ENCODE measurements at regions not wholly inside any gene's neighbourhood (a gene's known extent, or its start where the extent isn't known, plus 50 kb on each side); places are given as distances from the start of the nearest gene placed in this dataset.

GRCh38 chr15:70327856-70328678, 230.3 kb upstream of the TLE3 start:
- DNase-seq (ENCODE audit: low read depth, low spot score) = peak; percentile 97

DNA sequence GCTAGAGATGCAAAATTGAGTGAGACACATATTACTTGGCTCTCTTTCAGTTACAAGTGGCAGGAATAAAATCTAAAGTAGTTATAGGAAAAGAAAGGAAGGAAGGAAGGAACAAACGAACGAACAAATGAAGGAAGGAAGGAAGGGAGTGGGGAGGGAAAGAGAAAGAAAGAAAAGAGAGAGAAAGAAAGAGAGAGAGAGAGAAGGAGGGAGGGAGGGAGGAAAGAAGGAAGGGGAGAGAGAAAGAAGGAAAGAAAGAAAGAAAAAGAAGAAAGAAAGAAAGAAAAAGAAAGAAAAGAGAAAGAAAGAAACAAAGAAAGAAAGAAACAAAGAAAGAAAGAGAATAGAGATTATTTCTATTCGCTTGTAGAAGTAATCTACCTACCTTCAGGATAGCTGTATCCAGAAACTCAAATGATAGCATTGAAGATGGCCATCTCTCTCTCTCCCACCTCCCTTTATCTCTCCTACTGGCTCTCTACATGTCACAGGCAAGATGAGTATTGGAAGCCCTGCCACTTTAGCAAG, 229.7 kb upstream of the TLE3 start:
- no peak for DNase-seq (ENCODE audit: low read depth, low spot score)

DNA sequence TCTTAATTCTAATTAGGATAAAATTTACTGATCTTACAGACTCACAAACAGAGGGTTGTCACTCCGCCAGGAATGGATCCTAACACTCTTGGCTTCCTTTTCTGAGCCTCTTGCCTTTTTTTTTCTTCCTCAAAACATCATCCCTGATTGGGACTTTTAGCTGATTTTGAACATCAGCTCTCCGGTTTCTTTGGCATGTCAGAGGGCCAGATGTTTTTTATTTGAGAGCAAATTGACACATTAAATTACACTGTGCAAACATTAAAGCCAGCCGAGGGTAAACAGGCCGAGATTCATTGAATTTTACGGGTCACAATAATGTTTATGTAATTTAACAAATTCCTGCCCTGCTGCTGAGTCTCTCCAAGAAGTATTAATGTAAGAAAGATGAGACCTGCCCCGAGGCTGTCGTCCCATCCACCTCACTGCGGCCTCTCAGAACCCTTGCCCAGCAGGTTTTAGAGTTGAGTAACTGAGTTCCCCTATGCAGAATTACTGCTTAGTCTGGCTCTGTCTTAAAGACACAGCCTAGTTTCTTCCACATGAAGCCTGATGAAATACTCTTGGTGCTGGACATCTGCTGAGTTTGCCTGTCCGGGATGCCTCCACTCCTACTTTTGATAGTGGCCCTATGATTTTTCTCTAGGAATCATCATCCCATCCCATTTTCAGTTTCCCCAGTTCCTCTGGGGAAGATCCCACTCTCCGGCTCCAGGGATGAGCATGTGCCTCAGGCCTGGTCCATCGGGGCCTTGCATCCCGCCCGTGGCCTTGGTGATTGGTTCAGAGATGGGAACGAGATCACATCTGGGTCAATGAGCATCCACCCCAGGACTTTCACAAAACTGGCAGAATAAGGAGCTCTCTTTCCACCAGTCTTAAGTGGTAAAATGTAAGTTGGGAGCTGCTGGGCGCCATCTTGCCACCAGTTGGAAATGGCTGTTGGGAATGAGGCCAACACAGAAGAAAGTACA, 226.6 kb upstream of the TLE3 start:
- no peak for DNase-seq (ENCODE audit: low read depth, low spot score)

DNA sequence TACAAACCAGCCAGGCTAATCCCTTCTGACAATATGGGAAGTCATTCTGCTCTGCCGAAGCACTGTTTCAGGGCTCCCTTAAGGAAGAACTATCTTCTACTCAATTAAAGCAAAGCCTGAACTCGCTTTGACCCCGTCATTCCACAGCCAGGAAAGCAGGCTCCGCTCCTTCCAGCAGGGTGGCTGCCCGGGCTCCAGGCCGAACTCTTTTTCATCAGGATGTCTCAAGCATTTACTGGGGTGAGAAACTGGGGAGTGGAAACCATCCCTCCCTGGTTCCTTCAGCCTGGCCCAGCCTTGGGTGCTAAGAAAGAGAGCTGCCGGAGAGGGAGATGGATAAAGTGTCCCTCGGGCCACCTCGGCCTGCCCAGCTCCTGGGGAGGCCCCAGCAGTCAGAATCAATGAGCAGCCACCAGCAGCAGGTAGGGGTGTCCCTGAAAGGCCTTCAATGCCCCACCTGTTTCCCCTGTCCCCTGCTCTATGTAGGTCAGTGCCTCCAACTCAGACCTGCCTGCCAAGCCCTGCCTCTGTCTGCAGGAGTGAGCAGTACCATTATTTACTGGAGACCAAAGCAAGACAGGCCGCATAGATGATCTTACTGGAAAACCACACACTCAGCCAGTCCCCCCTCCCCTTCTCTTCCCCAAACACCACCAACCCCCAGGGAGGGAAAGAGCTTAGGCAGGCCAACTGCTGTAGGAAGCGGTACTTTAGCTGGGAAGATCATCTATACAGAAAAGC, 225.6 kb upstream of the TLE3 start:
- DNase-seq (ENCODE audit: low read depth, low spot score) = peak; percentile 63

GRCh38 chr15:70322051-70322668, 224.4 kb upstream of the TLE3 start:
- DNase-seq (ENCODE audit: low read depth, low spot score) = no peak

- no peak for DNase-seq (ENCODE audit: low read depth, low spot score)
Observed at GRCh38 chr15:70321172-70321819, 223.6 kb upstream of the TLE3 start.

- no peak for DNase-seq (ENCODE audit: low read depth, low spot score)
Observed at GRCh38 chr15:70320482-70320881, 222.8 kb upstream of the TLE3 start.

GRCh38 chr15:70320077-70320476, 222.4 kb upstream of the TLE3 start:
- no peak for DNase-seq (ENCODE audit: low read depth, low spot score)

GRCh38 chr15:70319466-70319865, 221.7 kb upstream of the TLE3 start:
- DNase-seq (ENCODE audit: low read depth, low spot score) = no peak

DNA sequence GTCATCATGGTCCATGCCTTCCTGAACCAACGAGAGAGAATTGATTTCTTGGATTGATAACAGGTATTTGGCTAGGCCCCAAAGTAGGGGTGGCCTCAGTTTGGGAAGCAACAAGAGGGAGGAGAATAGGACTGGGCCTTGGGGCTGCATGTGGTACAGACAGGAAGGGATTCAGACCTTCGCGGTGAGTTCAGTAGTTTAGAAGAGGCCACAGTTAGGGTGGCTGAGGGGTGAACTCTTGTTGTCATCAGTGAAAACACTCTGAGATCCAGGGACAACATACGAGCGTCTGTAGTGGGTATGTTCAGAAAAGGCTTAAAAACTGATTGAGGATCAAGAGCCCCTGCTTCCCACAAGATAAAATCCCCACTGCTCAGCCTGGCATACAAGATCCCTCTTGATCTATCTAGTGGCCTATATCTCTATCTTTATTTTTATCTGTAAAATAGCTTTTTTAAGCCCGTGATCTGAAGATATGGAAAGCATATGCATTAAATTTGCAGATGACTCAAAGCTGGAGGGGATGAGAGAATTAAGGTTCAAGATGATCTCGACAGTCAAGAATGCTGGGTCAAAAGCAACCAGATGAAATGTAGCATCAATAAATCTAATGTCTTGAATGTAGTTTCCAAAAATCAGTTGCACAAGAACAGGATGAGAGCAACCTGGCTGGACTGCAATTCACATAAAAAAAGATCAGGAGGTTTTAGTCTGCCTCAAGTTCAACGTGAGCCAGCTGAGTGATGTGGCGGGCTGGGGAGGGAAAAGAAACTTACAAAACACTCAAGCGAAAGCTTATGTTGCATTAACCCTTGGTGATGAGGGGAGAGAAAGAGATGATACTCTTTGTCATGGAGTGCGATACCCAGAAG, 221.1 kb upstream of the TLE3 start:
- peak; percentile 11 for DNase-seq (ENCODE audit: low read depth, low spot score)

GRCh38 chr15:70316059-70316600, 218.4 kb upstream of the TLE3 start:
- no peak for DNase-seq (ENCODE audit: low read depth, low spot score)

GRCh38 chr15:70315431-70315830, 217.7 kb upstream of the TLE3 start:
- no peak for DNase-seq (ENCODE audit: low read depth, low spot score)

DNA sequence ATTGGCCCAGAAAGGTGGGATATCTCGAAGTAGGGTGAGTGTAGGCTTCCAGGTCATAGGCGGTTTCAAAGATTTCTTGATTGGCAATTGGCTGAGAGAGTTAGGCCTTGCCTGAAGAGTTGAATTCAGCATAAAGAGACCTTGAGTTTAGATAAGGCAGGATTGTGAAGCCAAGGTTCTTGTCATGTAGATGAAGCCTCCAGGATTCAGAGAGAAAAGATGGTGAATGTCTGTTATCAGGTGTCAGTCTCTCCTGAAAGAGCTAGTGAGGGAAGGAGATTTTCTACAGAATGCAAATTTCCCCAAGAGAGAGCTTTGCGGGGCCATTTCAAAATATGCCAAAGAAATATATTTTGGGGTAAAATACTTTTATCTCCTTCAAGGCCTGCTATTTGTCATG, 217.0 kb upstream of the TLE3 start:
- DNase-seq (ENCODE audit: low read depth, low spot score) = no peak

- no peak for DNase-seq (ENCODE audit: low read depth, low spot score)
Observed at GRCh38 chr15:70314018-70314354, 216.3 kb upstream of the TLE3 start.

DNA sequence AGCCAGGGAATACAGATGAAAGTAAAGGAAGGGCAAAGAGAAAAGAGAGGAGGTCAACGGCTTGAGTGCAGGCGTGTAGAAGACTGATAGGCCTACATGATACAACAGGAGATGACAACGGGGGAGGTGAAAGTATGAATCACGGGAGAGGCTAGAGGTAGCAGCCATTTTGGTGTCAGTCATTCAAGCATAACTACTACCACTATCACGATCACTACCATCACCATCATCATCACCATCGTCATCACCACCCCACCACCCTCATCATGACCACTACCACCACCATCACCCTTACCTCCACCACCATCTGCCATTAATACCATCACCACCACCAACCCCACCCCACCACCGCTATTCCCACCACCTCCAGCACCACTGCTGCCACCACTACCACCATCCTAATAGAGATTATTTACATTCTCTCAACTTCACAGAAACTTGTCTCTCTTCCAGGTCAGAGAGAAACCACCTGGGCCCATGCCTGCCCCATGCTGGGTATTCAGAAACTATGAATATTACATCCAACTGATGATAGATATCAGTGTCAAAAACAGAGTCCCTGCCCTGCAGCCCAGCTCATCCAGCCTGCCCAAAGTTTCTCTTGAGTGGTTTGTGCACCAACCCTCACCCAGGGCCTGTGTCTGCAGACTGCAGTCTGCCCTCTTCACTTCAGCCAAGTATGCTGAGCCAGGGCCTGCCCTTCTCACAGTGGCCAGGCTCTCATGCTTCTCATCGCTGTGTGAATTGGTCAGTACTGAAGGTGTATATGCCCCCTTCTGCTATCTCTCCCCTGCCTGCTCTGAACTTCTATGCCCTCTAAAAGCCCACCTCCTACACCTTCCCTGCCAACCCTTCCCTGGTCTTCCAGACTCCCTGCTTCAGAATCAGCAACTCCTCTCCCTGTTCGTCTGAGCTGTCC, 215.6 kb upstream of the TLE3 start:
- DNase-seq (ENCODE audit: low read depth, low spot score) = no peak

DNA sequence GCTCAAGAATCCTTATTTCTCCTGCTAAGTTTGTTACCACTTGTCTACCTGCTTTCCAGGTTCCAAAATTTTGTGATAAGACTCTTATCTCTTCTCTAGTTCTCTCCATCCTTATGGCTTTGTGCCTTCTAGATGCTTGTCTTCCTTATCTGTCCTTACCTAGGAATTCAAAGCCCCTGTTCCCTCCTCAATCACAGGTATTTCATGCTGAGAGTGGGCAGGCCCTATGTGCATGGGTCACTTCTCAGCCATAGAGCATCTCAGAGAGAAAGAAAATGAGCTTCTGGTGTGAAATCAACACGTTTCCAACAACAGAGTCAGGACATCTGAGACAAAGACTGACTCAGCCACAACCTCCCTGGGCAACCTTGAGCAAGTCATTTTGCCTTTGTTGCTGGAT, 214.1 kb upstream of the TLE3 start:
- no peak for DNase-seq (ENCODE audit: low read depth, low spot score)

- DNase-seq (ENCODE audit: low read depth, low spot score) = no peak
Observed at GRCh38 chr15:70309716-70310115, 212.0 kb upstream of the TLE3 start.

GRCh38 chr15:70308735-70309434, 211.2 kb upstream of the TLE3 start:
- DNase-seq (ENCODE audit: low read depth, low spot score) = no peak

All from astrocyte of the hippocampus (primary cell).